ENCODE measurements at regions not wholly inside any gene's neighbourhood (a gene's known extent, or its start where the extent isn't known, plus 50 kb on each side); places are given as distances from the start of the nearest gene placed in this dataset.
"Not testable (repeated sequence)": the region's sequence is repeated elsewhere in the genome, so short reads cannot be mapped to it uniquely, and the experiment has no call there.

DNA sequence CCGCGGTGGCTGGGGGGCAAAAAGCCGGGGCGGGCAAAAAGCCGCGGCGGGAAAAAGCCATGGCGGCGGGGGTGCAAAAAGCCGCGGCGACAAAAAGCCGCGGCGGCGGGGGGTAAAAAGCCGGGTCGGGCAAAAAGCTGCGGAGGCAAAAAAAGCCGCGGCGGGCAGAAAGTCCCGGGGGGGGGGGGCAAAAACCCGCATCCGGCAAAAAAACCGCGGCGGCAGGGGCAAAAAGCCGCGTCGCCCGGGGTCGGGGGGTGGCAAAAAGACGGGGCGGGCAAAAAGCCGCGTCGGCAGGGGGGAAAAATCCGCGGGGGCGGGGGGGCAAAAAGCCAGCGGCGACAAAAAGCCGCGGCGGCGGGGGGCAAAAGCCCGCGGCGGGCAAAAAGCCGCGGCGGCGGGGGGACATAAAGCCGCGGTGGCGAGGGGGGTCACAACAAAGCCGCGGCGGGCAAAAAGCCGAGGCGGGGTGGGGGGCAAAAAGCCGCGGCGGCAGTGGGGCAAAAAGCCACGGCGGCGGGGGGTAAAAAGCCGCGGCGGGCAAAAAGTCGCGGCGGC, 1634.4 kb downstream of the RPIA start:
- H3K9me3 ChIP-seq (ENCODE audit: control insufficient read depth, low read length); H3K27ac ChIP-seq; H3K27me3 ChIP-seq (ENCODE audit: control insufficient read depth, insufficient read depth, low read length); H3K9ac ChIP-seq; H3K79me2 ChIP-seq; H2AFZ ChIP-seq; H3K36me3 ChIP-seq (ENCODE audit: control insufficient read depth, insufficient read depth, low read length); H3K4me1 ChIP-seq; H3K4me2 ChIP-seq (ENCODE audit: low read length); H3K4me3 ChIP-seq (ENCODE audit: low read depth, low read length): not testable (repeated sequence)

DNA sequence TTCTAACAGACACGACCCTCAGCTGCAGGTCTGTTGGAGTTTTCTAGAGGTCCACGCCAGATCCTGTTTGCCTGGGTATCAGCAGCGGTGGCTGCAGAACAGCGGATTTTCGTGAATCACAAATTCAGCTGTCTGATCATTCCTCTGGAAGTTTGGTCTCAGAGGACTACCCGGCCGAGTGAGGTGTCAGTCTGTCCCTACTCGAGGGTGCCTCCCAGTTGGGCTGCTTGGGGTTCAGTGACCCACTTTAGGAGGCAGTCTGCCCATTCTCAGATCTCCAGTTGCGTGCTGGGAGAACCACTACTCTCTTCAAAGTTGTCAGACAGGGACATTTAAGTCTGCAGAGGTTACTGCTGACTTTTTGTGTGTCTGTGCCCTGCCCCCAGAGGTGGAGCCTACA, 1664.1 kb downstream of the RPIA start:
- H3K79me2 ChIP-seq; H3K4me1 ChIP-seq; H3K4me3 ChIP-seq (ENCODE audit: low read depth, low read length); H3K9ac ChIP-seq; H3K4me2 ChIP-seq (ENCODE audit: low read length); H3K36me3 ChIP-seq (ENCODE audit: control insufficient read depth, insufficient read depth, low read length); H2AFZ ChIP-seq; H3K27ac ChIP-seq; H3K27me3 ChIP-seq (ENCODE audit: control insufficient read depth, insufficient read depth, low read length); H3K9me3 ChIP-seq (ENCODE audit: control insufficient read depth, low read length): not testable (repeated sequence)

GRCh38 chr2:90359344-90359743, 1667.9 kb downstream of the RPIA start:
- H3K27ac ChIP-seq; H3K9ac ChIP-seq; H3K79me2 ChIP-seq; H2AFZ ChIP-seq; H3K27me3 ChIP-seq (ENCODE audit: control insufficient read depth, insufficient read depth, low read length); H3K36me3 ChIP-seq (ENCODE audit: control insufficient read depth, insufficient read depth, low read length); H3K4me2 ChIP-seq (ENCODE audit: low read length); H3K9me3 ChIP-seq (ENCODE audit: control insufficient read depth, low read length); H3K4me1 ChIP-seq; H3K4me3 ChIP-seq (ENCODE audit: low read depth, low read length): not testable (repeated sequence)

GRCh38 chr2:90359887-90360730, 1668.6 kb downstream of the RPIA start:
- not testable (repeated sequence) for H3K9ac ChIP-seq; H3K27me3 ChIP-seq (ENCODE audit: control insufficient read depth, insufficient read depth, low read length); H3K79me2 ChIP-seq; H3K36me3 ChIP-seq (ENCODE audit: control insufficient read depth, insufficient read depth, low read length); H3K27ac ChIP-seq; H2AFZ ChIP-seq; H3K4me2 ChIP-seq (ENCODE audit: low read length); H3K9me3 ChIP-seq (ENCODE audit: control insufficient read depth, low read length); H3K4me1 ChIP-seq; H3K4me3 ChIP-seq (ENCODE audit: low read depth, low read length)

- not testable (repeated sequence) for H3K27ac ChIP-seq; H3K9me3 ChIP-seq (ENCODE audit: control insufficient read depth, low read length); H3K4me1 ChIP-seq; H3K4me2 ChIP-seq (ENCODE audit: low read length); H3K36me3 ChIP-seq (ENCODE audit: control insufficient read depth, insufficient read depth, low read length); H2AFZ ChIP-seq; H3K79me2 ChIP-seq; H3K4me3 ChIP-seq (ENCODE audit: low read depth, low read length); H3K9ac ChIP-seq; H3K27me3 ChIP-seq (ENCODE audit: control insufficient read depth, insufficient read depth, low read length)
Observed at GRCh38 chr2:90360731-90361035, 1669.2 kb downstream of the RPIA start.
